Epithelial cell of proximal tubule (primary cell): ENCODE measurements at regions not wholly inside any gene's neighbourhood (a gene's known extent, or its start where the extent isn't known, plus 50 kb on each side); places are given as distances from the start of the nearest gene placed in this dataset.

Source experiments
- DNase-seq: peaks from one replicate; pipeline ENCODE4 v3.0.0-alpha.2; 2011; ENCODE audit warnings: low read depth
- H3K4me3 ChIP-seq: 2 replicates; pipeline ENCODE4 v1.5.1; 2011; ENCODE audit warnings: low read depth, mild to moderate bottlenecking, low read length
- CTCF ChIP-seq: conservative IDR thresholded peaks from 2 replicates; pipeline ENCODE4 v1.5.1; 2012; ENCODE audit warnings: low read depth, mild to moderate bottlenecking, low read length

- no peak for TF ChIP-seq CTCF
- DNase-seq, result no peak
- no peak overlapping the region for H3K4me3 ChIP-seq
These were observed 117.0 kb downstream of the WT1 start for GRCh38 chr11:32318071-32319055.

GRCh38 chr11:32323814-32324130 lies 111.6 kb downstream of the WT1 start:
- H3K4me3 ChIP-seq, result no peak overlapping the region
- no peak for DNase-seq
- no peak for TF ChIP-seq CTCF

GRCh38 chr11:32325187-32325586 lies 110.2 kb downstream of the WT1 start:
- TF ChIP-seq CTCF, result no peak
- no peak overlapping the region for H3K4me3 ChIP-seq

GRCh38 chr11:32325725-32326124 lies 109.6 kb downstream of the WT1 start:
- TF ChIP-seq CTCF, result no peak
- H3K4me3 ChIP-seq, result no peak overlapping the region
- DNase-seq, result no peak

More at GRCh38 chr11:32325187-32325586, 110.2 kb downstream of the WT1 start:
- DNase-seq, result no peak

- no peak for DNase-seq
- no peak overlapping the region for H3K4me3 ChIP-seq
- no peak for TF ChIP-seq CTCF
These were observed 108.8 kb downstream of the WT1 start for GRCh38 chr11:32326522-32326921.

- DNase-seq, result no peak
- H3K4me3 ChIP-seq, result no peak overlapping the region
- no peak for TF ChIP-seq CTCF
These were observed 106.9 kb downstream of the WT1 start for GRCh38 chr11:32328392-32328791.

- TF ChIP-seq CTCF, result no peak
- no peak overlapping the region for H3K4me3 ChIP-seq
- no peak for DNase-seq
These were observed 104.2 kb downstream of the WT1 start for GRCh38 chr11:32331098-32331497.
